ENCODE measurements at regions not wholly inside any gene's neighbourhood (a gene's known extent, or its start where the extent isn't known, plus 50 kb on each side); places are given as distances from the start of the nearest gene placed in this dataset.
"Not testable (repeated sequence)": the region's sequence is repeated elsewhere in the genome, so short reads cannot be mapped to it uniquely, and the experiment has no call there.

DNA sequence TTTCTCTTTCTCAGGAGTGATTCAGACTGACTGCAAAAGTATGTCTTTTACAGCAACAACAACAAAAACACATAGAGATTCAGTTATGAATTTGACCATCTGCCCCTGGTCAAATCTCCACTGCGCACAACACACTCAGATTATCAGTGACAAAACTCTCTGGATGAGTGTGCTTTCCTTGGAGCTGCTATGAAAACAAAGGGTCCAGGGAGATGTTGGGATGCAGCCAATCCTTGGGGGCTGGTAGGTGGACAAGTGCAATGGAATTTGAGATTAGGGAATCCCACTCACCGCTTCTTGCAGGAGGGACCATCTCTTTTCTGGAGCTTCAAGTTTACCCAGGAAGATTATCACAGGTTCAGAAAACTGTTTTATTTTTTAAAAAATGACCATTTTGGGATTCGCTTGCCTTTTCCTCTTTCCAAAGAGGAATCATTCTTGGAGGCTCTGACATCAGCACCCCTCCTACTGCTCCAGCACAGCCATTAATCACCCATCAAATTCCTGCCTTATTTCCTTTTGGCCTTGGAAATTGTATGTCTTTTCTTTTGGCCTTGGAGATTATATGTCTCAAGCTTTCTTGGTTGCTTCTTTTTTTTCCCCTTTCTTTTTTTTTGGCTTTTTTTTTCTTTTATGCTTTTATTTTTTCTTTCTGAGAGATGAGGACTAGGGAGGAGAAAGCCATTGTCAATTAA, 311.8 kb downstream of the TSHZ3 start:
- DNase-seq (ENCODE audit: low spot score), result no peak

DNA sequence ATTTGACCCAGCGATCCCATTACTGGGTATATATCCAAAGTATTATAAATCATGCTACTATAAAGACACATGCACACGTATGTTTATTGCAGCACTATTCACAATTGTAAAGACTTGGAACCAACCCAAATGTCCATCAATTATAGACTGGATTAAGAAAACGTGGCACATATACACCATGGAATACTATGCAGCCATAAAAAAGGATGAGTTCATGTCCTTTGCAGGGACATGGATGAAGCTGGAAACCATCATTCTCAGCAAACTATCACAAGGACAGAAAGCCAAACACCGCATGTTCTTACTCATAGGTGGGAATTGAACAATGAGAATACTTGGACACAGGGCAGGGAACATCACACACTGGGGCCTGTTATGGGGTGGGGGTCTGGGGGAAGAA, 317.8 kb downstream of the TSHZ3 start:
- DNase-seq (ENCODE audit: low spot score), result not testable (repeated sequence)

GRCh38 chr19:31023038-31023437, 326.2 kb downstream of the TSHZ3 start:
- DNase-seq (ENCODE audit: low spot score), result no peak

GRCh38 chr19:31018936-31019335, 330.3 kb downstream of the TSHZ3 start:
- DNase-seq (ENCODE audit: low spot score), result no peak

DNA sequence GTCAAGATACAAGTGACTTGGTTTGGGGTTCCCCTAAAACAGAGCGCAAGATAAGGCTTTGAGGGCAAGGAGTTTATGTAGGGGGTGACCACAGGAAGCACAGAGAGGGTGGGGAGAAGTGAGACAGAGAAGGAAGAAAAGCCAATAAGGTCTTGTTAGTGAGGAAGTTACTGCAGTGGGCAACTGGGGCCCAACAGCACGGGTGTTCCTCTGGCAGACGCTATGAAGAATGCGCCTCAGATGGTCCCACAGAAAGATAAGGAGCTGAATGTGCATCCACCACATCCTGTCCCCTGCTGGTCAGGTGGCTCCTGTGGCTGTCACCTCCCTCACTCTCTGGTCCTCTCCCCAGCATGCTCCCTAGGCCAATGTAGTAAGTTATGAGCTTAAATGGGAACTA, 333.5 kb downstream of the TSHZ3 start:
- no peak for DNase-seq (ENCODE audit: low spot score)

DNA sequence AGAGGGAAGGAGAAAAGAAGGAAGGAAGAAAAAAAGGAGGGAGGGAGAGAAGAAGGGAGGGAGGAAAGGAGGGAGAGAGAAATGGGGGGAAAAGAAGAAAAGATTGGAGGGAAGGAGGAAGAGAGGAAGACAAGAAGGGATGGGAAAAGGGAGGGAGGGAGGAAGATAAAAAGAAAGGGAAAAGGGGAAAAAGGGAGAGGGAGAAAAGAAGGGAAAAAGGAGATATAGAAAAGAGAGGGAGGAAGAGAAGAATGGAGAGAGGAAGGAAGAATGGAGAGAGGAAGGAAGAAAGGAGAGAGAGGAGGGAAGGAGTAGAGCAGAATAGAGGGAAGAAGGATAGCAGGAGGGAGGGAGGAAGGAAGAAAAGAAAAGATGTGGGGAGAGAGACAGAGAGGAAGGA, 334.6 kb downstream of the TSHZ3 start:
- no peak for DNase-seq (ENCODE audit: low spot score)

GRCh38 chr19:31013384-31014020, 335.7 kb downstream of the TSHZ3 start:
- DNase-seq (ENCODE audit: low spot score), result no peak

GRCh38 chr19:31002518-31003244, 346.6 kb downstream of the TSHZ3 start:
- DNase-seq (ENCODE audit: low spot score), result no peak

GRCh38 chr19:31001991-31002390, 347.2 kb downstream of the TSHZ3 start:
- no peak for DNase-seq (ENCODE audit: low spot score)

DNA sequence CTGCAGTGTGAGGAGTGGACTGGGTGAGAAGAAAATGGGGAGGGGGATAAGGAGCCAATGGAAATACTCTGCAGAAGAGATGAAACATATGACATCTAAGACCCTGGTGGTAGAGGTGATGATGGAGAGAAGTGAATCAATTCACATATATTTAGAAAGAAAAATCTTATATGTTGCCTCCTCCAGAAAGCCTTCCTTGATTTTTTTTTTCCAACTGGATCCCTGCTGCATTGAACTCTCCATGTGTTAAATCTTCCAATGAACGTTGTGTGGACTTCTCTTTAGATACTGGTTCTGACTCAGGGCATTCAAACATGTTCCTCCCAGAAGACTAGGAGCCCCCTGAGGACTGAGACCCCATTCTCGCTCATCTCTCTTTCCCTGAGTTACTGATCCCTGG, 348.3 kb downstream of the TSHZ3 start:
- DNase-seq (ENCODE audit: low spot score), result no peak

- DNase-seq (ENCODE audit: low spot score), result no peak
Measured at GRCh38 chr19:30999726-31000125, 349.5 kb downstream of the TSHZ3 start.

DNA sequence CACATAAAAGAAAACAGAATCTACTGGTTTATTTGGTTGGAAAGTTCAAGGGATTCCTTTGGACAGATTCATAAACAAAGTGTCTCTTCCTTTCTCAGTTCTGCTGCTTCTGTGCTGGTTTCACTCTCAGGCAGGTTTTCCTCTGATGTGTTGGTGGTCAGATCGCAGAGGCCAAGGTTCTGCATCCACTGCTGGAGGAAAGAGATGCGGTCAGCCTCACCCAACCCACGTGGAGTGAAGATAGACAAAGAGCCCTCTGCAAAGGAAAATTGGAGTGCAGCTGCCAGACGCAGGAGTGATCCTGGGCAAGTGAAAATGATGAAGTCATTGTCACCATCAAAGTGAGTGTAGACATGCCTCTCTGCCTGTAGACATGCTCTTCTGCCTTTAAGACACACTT, 352.0 kb downstream of the TSHZ3 start:
- no peak for DNase-seq (ENCODE audit: low spot score)

GRCh38 chr19:30978639-30979038, 370.6 kb downstream of the TSHZ3 start:
- no peak for DNase-seq (ENCODE audit: low spot score)

DNA sequence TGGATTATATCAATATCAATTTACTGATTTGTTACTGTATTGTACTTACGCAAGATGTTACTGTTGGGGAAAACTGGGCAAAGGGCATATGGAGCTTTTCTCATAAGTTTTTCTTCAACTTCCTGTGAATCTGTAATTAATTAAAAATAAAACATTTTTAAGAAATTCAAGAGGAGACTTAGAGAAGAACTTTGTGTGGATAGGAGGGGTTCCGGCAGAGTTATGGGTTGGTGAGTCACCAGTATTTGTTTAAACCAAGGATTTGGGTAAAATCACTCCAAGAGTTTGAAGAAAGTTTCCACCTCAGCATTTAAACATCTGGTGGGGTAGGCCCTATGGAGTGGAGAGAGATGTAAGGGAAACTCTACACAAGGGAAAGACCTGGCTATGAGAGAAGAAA, 379.6 kb downstream of the TSHZ3 start:
- no peak for DNase-seq (ENCODE audit: low spot score)

DNA sequence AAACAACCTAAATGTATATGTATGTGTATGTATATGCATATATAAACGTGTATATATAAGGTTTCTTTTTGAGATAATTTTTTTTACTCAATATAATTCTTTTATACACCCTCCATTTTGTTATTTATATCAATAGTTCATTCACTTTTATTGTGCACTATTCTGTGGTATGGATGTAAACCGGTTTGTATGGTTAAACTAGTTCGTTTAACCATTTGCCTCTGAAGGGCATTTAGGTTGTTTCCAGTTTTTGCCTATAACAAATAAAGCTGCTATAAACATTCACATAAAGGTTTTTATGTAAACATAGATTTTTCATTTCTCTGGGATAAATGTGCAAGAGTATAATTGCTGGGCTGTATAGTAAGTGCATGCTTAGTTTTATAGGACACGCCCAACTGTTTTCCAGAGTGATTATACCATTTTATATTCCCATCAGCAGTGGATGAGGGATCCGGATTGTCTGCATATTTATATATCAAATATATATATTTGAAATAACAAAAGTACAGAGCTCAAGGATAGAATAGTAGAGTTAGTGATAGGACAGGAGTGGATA, 380.3 kb downstream of the TSHZ3 start:
- no peak for DNase-seq (ENCODE audit: low spot score)

GRCh38 chr19:30968210-30968609, 381.0 kb downstream of the TSHZ3 start:
- DNase-seq (ENCODE audit: low spot score), result no peak

DNA sequence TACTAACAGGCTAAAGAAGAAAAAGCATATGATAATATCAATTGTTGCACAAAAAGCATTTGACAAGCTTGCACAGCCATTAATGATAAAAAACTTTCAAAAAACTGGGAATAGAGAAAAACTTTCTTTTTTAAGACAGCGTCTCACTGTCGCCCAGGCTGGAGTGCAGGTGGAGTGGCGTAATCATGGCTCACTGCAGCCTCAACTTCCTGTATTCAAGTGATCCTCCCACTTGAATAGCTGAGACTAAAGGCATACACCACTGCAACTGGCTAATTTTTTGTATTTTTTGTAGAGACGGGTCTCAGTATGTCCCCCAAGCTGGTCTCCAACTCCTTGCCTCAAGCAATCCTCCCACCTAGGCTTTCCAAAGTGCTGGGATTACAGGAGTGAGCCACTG, 382.8 kb downstream of the TSHZ3 start:
- no peak for DNase-seq (ENCODE audit: low spot score)

DNA sequence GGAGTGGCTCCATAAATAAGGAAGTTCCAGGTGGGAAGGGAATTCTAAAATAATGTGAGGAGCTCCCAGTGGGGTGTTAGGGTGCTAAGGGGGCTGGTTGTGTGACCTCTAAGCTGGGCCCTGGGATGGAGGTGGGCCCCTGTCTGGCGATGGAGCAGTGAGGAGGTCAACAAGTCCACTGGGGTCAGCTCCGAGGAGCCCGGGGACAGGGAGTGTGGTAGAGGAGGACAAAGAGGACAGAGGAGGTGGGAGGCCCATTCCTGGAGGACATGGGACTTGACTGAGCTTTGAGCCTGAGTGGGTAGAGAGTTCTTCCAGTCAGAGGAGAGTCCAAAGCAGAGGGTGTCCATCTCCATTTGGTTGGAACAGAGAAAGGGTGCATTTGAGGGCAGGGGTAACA, 390.2 kb downstream of the TSHZ3 start:
- DNase-seq (ENCODE audit: low spot score), result no peak

DNA sequence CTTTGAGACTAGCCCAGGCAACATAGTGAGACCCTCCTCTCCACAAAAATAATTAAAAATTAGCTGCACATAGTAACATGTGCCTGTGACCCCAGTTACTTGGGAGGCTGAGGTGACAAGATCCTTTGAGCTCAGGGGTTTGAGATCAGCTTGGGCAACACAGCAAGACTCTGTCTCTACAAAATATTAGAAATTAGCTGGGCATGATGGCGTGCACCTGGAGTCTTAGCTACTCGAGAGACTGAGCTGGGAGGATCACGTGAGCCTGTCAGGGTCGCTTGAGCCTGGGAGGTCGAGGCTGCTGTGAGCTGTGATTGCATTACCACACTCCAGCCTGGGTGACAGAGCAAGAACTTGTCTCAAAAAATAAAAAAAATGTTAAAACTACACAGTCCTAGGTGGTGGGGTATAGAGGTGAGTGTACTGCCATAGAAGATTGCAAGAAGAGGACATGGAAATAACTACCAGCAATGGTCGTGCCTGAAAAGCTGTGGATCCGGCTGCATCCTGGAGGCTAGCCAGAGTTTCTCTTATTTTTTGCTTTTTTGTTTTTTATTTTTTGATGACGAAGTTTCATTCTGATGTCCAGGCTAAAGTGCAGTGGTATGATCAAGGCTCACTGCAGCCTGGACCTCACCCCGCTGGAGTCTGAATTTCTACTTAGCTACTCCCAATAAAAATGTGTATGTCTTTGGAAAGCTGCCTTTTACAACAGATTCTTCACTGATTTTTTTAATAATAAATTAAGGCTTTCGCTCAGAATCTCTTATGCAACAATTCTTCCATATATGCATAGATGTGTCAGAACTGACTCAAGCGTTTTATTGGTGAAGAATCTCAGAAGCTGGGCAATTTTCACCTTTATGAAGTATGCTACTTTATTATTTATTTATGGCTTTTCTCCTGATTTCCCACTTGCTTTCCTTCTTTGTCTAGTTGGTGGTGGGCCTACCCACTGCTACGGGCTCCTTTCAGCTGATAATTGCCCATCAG, 393.8 kb downstream of the TSHZ3 start:
- no peak for DNase-seq (ENCODE audit: low spot score)

- not testable (repeated sequence) for DNase-seq (ENCODE audit: low spot score)
Measured at GRCh38 chr19:30944276-30944932, 404.8 kb downstream of the TSHZ3 start.
